HepG2 (cell line): ENCODE measurements at regions not wholly inside any gene's neighbourhood (a gene's known extent, or its start where the extent isn't known, plus 50 kb on each side); places are given as distances from the start of the nearest gene placed in this dataset.

ENCODE experiments used
- ATAC-seq: fragments of 200-7000 bp; cut with Tn5 transposase; 3 replicates; pipeline ENCODE4 v1.9.1; 2020; ENCODE audit warnings: mild to moderate bottlenecking, moderate library complexity
- BruUV-seq: library from RNA; stranded (reverse); fragments of 400-500 nt; replicated peaks from 2 replicates; lab custom pipeline; 2021; lab: Mats Ljungman, UMichigan
- CTCF ChIA-PET: fragments of 300-600 bp; formaldehyde crosslinking; extraction: SDS; loops from one replicate; lab custom pipeline; 2021; ENCODE audit warnings: low total read pairs, inconsistent platforms, low intra/inter-chr PET ratio; lab: Yijun Ruan, JAX
- POLR2A ChIA-PET: fragments of 350-600 bp; sonication (Branson Sonifier 250); formaldehyde crosslinking; loops from one replicate; lab custom pipeline; 2020; ENCODE audit warnings: antibody characterized with exemption, inconsistent platforms; lab: Yijun Ruan, JAX
- DNase-seq: peaks from one replicate; pipeline ENCODE4 v3.0.0-alpha.2; 2015; ENCODE audit warnings: low spot score
- FAIRE-seq: peaks from 3 replicates; lab custom pipeline; 2011; peaks lifted over from hg19 to GRCh38; lab: Jason Lieb, UNC
- H2AFZ ChIP-seq: one replicate; pipeline ENCODE4 v1.6.1; 2011; ENCODE audit warnings: low read length, inconsistent platforms
- H3K27ac ChIP-seq: fragments of 300-600 bp; 3 replicates; pipeline ENCODE4 v1.8.0; 2011; ENCODE audit warnings: mixed run types, mild to moderate bottlenecking, mixed read lengths, low read length, inconsistent platforms; ENCODE audit not compliant: insufficient read depth; ENCODE audit errors: extremely low read length
- H3K27me3 ChIP-seq, 2 experiments: fragments of 200-600 bp in 1 of 2; 2 replicates in 1 of 2; 3 replicates in 1 of 2; pipeline versions ENCODE4 v1.6.0 to v1.8.0; 2011; ENCODE audit warnings: low read length in 2 of 2, mild to moderate bottlenecking in 2 of 2, moderate library complexity in 2 of 2, inconsistent platforms in 1 of 2; ENCODE audit not compliant: insufficient read depth in 2 of 2, control insufficient read depth in 1 of 2
- H3K36me3 ChIP-seq, 2 experiments: fragments of 200-600 bp in 1 of 2; replicated peaks in 1 of 2; 2 replicates in 1 of 2; 3 replicates in 1 of 2; pipeline versions ENCODE4 v1.5.1 to v1.8.0; 2011; ENCODE audit warnings: low read length in 2 of 2, inconsistent platforms in 1 of 2; ENCODE audit not compliant: insufficient read depth in 2 of 2, control insufficient read depth in 1 of 2
- H3K4me1 ChIP-seq: 2 replicates; pipeline ENCODE4 v1.5.1; 2012; ENCODE audit warnings: low read length, inconsistent platforms; ENCODE audit not compliant: insufficient read depth
- H3K4me2 ChIP-seq: 2 replicates; pipeline ENCODE4 v1.6.0; 2011; ENCODE audit warnings: low read depth, low read length, inconsistent platforms
- H3K4me3 ChIP-seq, 3 experiments: fragments of 200-600 bp in 1 of 3; sonication (generic), shearing (Covaris generic) in 1 of 3; replicated peaks in 1 of 3; 2 replicates each; pipeline ENCODE4 v1.5.1; 2011 to 2016; ENCODE audit warnings: low read length in 3 of 3, inconsistent platforms in 2 of 3, low read depth in 2 of 3, mild to moderate bottlenecking in 2 of 3, control low read depth in 1 of 3, mixed read lengths in 1 of 3; ENCODE audit not compliant: insufficient read depth in 1 of 3
- H3K79me2 ChIP-seq: one replicate; pipeline ENCODE4 v1.6.1; 2011; ENCODE audit warnings: low read length, inconsistent platforms; ENCODE audit not compliant: insufficient read depth
- H3K9ac ChIP-seq: 2 replicates; pipeline ENCODE4 v1.6.0; 2011; ENCODE audit warnings: mild to moderate bottlenecking, low read depth, low read length, inconsistent platforms; ENCODE audit not compliant: insufficient read depth
- H3K9me3 ChIP-seq: 2 replicates; pipeline ENCODE4 v1.5.1; 2012; ENCODE audit warnings: mild to moderate bottlenecking, low read length
- H4K20me1 ChIP-seq: 2 replicates; pipeline ENCODE4 v1.6.0; 2011; ENCODE audit warnings: inconsistent platforms, mild to moderate bottlenecking, low read length, moderate library complexity; ENCODE audit not compliant: insufficient read depth
- ATF7-NPFF ChIP-seq: sonication (generic); formaldehyde crosslinking; IDR thresholded peaks from 2 replicates; pipeline ENCODE4 v1.8.1; 2023; ENCODE audit warnings: mild to moderate bottlenecking, low read depth, missing genetic modification reagents, moderate library complexity
- DNMT1 ChIP-seq: sonication (generic); formaldehyde crosslinking; IDR thresholded peaks from 2 replicates; pipeline ENCODE4 v1.5.1; 2020; ENCODE audit warnings: mild to moderate bottlenecking, missing genetic modification reagents
- ELF3 ChIP-seq: IDR thresholded peaks from 2 replicates; pipeline ENCODE4 v1.6.1; 2016; ENCODE audit warnings: missing genetic modification reagents, missing compliant biosample characterization
- IKZF1 ChIP-seq: fragments of 450-650 bp; IDR thresholded peaks from 2 replicates; pipeline ENCODE4 v1.7.1; 2016
- KDM5B ChIP-seq: sonication (generic); formaldehyde crosslinking; IDR thresholded peaks from 2 replicates; pipeline ENCODE4 v1.4.0; 2020; ENCODE audit warnings: missing genetic modification reagents, mild to moderate bottlenecking, borderline replicate concordance
- KLF6 ChIP-seq: IDR thresholded peaks from 2 replicates; pipeline ENCODE4 v1.8.0; 2016; ENCODE audit warnings: missing biosample characterization, missing genetic modification reagents
- U2AF2 ChIP-seq: fragments of 200-400 bp; formaldehyde crosslinking; IDR thresholded peaks from 2 replicates; pipeline ENCODE4 v1.6.1; 2017; ENCODE audit warnings: low read depth, mild to moderate bottlenecking, low read length
- ZFP82 ChIP-seq: sonication (generic); formaldehyde crosslinking; IDR thresholded peaks from 2 replicates; pipeline ENCODE4 v1.5.1; 2020; ENCODE audit warnings: mild to moderate bottlenecking, missing genetic modification reagents, borderline replicate concordance
- ZNF3 ChIP-seq: IDR thresholded peaks from 2 replicates; pipeline ENCODE4 v1.7.0; 2017; ENCODE audit warnings: inconsistent platforms
- ZNF33A ChIP-seq: sonication (generic); formaldehyde crosslinking; IDR thresholded peaks from 2 replicates; pipeline ENCODE4 v1.5.1; 2020; ENCODE audit warnings: missing genetic modification reagents, mild to moderate bottlenecking, moderate library complexity, borderline replicate concordance
- ZNF558 ChIP-seq: sonication (generic); formaldehyde crosslinking; IDR thresholded peaks from 2 replicates; pipeline ENCODE4 v1.9.0; 2022; ENCODE audit warnings: mild to moderate bottlenecking, missing genetic modification reagents, borderline replicate concordance
- ZNF773 ChIP-seq: sonication (generic); formaldehyde crosslinking; IDR thresholded peaks from 2 replicates; pipeline ENCODE4 v1.4.0; 2020; ENCODE audit warnings: missing genetic modification reagents, borderline replicate concordance
- WGBS: methylation state at CpG from one replicate; pipeline ENCODE4 v1.1.6; 2017; ENCODE audit warnings: low lambda C conversion rate; 5-methylcytosine and 5-hydroxymethylcytosine counted together
- in situ Hi-C: cut with HindIII; loops from 2 replicates; pipeline ENCODE4 v1.10.0; 2017; ENCODE audit warnings: low pct_unique_long_range_greater_than_20kb; ENCODE audit not compliant: extremely low pct_ligation_motif_present
- intact Hi-C: fragments of 100-400 bp; cut with micrococcal nuclease; formaldehyde crosslinking; loops from one replicate; pipeline ENCODE4 v1.10.0; 2022; ENCODE audit not compliant: unreplicated experiment
- TF ChIP-seq, protein P1 (sequence below): sonication (generic); formaldehyde crosslinking; IDR thresholded peaks from 2 replicates; pipeline ENCODE4 v1.4.0; 2020; ENCODE audit warnings: mild to moderate bottlenecking, missing genetic modification reagents, borderline replicate concordance
- TF ChIP-seq, protein P2 (sequence below): sonication (generic); formaldehyde crosslinking; IDR thresholded peaks from 2 replicates; pipeline ENCODE4 v1.8.1; 2023; ENCODE audit warnings: mild to moderate bottlenecking, missing genetic modification reagents
- TF ChIP-seq, protein P3 (sequence below): sonication (generic); formaldehyde crosslinking; conservative IDR thresholded peaks from 2 replicates; pipeline ENCODE4 v1.8.1; 2023; ENCODE audit warnings: missing genetic modification reagents

DNA sequence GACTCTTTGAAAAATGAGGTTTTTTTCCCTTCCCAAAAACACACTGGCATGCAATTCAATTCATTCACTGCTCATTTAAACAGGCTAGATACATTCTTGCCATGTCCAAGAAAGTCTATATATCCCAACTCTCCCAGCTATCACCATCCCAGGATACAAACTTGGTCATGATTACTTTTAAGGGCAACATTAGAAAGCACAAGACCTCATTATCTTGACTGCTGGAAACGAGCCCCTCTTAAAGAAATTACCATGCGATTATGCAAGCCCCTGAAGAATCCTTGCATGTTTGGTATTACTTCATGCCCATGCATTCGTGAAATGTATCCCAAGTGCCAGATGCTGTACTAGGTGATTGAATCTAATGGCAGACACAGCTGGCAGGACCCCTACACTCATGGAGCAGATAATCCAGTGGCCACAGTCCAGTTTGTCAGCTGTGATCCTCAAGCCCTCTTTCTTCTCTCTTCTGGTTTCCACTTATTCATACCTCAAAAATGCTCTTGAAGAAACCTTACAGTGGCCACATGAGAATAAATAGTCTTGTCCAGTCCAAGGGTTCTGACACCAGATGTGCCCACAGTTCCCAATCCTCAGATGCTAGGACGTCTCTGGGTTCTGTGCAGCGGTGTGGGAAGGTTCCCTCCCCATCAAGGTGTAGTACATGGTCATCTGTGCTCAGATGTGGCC, 103.7 kb upstream of the HABP2 start (continued):
- TF ChIP-seq, protein P1, sequence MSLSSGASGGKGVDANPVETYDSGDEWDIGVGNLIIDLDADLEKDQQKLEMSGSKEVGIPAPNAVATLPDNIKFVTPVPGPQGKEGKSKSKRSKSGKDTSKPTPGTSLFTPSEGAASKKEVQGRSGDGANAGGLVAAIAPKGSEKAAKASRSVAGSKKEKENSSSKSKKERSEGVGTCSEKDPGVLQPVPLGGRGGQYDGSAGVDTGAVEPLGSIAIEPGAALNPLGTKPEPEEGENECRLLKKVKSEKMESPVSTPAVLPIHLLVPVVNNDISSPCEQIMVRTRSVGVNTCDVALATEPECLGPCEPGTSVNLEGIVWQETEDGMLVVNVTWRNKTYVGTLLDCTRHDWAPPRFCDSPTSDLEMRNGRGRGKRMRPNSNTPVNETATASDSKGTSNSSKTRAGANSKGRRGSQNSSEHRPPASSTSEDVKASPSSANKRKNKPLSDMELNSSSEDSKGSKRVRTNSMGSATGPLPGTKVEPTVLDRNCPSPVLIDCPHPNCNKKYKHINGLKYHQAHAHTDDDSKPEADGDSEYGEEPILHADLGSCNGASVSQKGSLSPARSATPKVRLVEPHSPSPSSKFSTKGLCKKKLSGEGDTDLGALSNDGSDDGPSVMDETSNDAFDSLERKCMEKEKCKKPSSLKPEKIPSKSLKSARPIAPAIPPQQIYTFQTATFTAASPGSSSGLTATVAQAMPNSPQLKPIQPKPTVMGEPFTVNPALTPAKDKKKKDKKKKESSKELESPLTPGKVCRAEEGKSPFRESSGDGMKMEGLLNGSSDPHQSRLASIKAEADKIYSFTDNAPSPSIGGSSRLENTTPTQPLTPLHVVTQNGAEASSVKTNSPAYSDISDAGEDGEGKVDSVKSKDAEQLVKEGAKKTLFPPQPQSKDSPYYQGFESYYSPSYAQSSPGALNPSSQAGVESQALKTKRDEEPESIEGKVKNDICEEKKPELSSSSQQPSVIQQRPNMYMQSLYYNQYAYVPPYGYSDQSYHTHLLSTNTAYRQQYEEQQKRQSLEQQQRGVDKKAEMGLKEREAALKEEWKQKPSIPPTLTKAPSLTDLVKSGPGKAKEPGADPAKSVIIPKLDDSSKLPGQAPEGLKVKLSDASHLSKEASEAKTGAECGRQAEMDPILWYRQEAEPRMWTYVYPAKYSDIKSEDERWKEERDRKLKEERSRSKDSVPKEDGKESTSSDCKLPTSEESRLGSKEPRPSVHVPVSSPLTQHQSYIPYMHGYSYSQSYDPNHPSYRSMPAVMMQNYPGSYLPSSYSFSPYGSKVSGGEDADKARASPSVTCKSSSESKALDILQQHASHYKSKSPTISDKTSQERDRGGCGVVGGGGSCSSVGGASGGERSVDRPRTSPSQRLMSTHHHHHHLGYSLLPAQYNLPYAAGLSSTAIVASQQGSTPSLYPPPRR, result no peak
- TF ChIP-seq U2AF2, result no peak
- no peak for TF ChIP-seq ZNF558 (CRISPR knock-in tag)
- TF ChIP-seq ZNF773 (CRISPR knock-in tag), result no peak
- no peak for TF ChIP-seq ELF3 (CRISPR knock-in tag)

DNA sequence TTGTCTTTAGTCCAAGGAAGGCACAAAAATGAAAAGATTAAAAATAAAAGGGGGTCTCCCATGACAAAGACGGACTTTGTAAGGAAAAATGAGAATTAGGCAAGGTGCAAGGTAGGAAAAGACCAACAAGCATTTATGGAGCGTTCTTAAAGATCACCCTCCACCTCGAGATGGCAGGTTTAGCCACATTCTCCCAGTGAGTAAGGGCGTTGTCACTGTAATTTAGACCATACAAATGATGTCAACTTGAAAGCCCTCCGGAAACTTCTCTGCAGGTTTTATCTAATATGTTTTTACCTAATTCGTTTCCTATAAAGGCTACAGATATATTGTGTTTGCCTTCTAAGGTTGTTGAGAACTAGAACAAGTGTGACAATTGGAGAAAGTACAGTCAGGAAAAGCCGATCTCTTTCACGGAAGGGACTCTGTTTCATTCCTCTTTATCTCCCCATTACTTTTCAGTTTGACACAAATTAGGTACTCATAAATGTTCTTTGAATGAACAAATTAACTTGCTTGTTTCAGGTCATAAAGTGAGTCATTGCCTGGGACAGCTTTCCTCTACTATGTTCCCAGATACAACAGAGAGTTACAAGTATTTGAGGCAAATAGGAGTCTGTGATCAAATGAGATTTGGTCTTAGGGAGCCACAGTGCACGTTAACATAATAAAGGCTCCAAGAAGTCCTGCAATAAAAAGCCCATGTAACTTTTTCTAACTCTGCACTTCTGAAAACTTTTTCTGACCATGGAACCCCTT, 102.6 kb upstream of the HABP2 start:
- DNase-seq (no peak), FAIRE-seq (no peak), ATAC-seq (no peak)
- H3K36me3 ChIP-seq, result no peaks in the 10 kb centered on the region
- no peaks in the 10 kb centered on the region for H3K79me2 ChIP-seq
- H2AFZ ChIP-seq, result no peak overlapping the region
- in situ Hi-C loops (no loop called here), intact Hi-C loops (no loop called here)
- H3K4me3 ChIP-seq, result no peak overlapping the region
- H3K4me2 ChIP-seq, result no peak overlapping the region
- H3K27me3 ChIP-seq, result 0 out of 5 replicates have a peak, but pooled peaks cover 0 to 5% of the 10 kb centered on the region in 2 experiments
- no peaks in the 10 kb centered on the region for H4K20me1 ChIP-seq
- ChIA-PET POLR2A (no interaction called here), CTCF (no interaction called here)
- H3K9me3 ChIP-seq, result no peaks in the 10 kb centered on the region
- BruUV-seq, result no TSS peak
- peaks cover 9% of the 10 kb centered on the region for H3K4me1 ChIP-seq
- no peak overlapping the region for H3K27ac ChIP-seq
- no peak overlapping the region for H3K9ac ChIP-seq
- 32% methylated on average over 9 of the region's 9 CpGs for WGBS
- no peak for TF ChIP-seq KDM5B
- no peak for TF ChIP-seq ATF7-NPFF
- TF ChIP-seq, protein P2, sequence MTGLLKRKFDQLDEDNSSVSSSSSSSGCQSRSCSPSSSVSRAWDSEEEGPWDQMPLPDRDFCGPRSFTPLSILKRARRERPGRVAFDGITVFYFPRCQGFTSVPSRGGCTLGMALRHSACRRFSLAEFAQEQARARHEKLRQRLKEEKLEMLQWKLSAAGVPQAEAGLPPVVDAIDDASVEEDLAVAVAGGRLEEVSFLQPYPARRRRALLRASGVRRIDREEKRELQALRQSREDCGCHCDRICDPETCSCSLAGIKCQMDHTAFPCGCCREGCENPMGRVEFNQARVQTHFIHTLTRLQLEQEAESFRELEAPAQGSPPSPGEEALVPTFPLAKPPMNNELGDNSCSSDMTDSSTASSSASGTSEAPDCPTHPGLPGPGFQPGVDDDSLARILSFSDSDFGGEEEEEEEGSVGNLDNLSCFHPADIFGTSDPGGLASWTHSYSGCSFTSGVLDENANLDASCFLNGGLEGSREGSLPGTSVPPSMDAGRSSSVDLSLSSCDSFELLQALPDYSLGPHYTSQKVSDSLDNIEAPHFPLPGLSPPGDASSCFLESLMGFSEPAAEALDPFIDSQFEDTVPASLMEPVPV (CRISPR knock-in tag), result no peak
- no peak for TF ChIP-seq KLF6
- TF ChIP-seq, protein P3, sequence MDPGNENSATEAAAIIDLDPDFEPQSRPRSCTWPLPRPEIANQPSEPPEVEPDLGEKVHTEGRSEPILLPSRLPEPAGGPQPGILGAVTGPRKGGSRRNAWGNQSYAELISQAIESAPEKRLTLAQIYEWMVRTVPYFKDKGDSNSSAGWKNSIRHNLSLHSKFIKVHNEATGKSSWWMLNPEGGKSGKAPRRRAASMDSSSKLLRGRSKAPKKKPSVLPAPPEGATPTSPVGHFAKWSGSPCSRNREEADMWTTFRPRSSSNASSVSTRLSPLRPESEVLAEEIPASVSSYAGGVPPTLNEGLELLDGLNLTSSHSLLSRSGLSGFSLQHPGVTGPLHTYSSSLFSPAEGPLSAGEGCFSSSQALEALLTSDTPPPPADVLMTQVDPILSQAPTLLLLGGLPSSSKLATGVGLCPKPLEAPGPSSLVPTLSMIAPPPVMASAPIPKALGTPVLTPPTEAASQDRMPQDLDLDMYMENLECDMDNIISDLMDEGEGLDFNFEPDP, result no peak
- TF ChIP-seq ZNF3 (CRISPR knock-in tag), result no peak
- no peak for TF ChIP-seq ZFP82 (CRISPR knock-in tag)
- TF ChIP-seq ZNF33A, result no peak
- no peak for TF ChIP-seq DNMT1 (CRISPR knock-in tag)
- no peak for TF ChIP-seq IKZF1
